ENCODE measurements at regions not wholly inside any gene's neighbourhood (a gene's known extent, or its start where the extent isn't known, plus 50 kb on each side); places are given as distances from the start of the nearest gene placed in this dataset.

DNA sequence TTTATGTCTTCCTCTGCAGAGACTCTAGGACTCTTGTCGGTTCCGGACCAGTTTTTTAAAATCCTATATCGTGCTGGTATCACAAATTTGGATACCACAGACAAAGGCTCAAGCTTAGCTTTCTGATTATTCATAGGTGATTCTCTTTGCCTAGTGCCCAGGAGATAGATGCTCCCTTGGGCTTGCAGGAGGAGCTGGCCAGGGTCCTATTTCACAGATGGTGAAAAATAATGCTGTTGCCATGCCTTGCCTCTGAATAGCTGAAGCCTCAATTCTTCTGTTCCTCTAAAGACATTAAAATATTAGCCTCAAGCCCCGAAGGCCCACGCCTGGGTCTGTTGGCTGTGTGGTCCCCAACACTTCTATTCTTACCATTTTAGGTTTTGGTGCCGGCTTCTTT, 123.9 kb upstream of the BACH2 start:
- TF ChIP-seq, protein P1, sequence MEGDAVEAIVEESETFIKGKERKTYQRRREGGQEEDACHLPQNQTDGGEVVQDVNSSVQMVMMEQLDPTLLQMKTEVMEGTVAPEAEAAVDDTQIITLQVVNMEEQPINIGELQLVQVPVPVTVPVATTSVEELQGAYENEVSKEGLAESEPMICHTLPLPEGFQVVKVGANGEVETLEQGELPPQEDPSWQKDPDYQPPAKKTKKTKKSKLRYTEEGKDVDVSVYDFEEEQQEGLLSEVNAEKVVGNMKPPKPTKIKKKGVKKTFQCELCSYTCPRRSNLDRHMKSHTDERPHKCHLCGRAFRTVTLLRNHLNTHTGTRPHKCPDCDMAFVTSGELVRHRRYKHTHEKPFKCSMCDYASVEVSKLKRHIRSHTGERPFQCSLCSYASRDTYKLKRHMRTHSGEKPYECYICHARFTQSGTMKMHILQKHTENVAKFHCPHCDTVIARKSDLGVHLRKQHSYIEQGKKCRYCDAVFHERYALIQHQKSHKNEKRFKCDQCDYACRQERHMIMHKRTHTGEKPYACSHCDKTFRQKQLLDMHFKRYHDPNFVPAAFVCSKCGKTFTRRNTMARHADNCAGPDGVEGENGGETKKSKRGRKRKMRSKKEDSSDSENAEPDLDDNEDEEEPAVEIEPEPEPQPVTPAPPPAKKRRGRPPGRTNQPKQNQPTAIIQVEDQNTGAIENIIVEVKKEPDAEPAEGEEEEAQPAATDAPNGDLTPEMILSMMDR (conservative IDR thresholded peaks at IDR 0.05; ENCODE audit: low read length), result no peak
- no peak for TF ChIP-seq EZH2phosphoT487 (IDR thresholded peaks at IDR 0.05; ENCODE audit: borderline replicate concordance, low read depth, low read length)
